GM21515 (cell line): ENCODE measurements at regions not wholly inside any gene's neighbourhood (a gene's known extent, or its start where the extent isn't known, plus 50 kb on each side); places are given as distances from the start of the nearest gene placed in this dataset.

ENCODE experiments used
- ATAC-seq: cut with Tn5 transposase; IDR thresholded peaks from one replicate; pipeline ENCODE4 v1.9.1; 2021; ENCODE audit not compliant: unreplicated experiment

DNA sequence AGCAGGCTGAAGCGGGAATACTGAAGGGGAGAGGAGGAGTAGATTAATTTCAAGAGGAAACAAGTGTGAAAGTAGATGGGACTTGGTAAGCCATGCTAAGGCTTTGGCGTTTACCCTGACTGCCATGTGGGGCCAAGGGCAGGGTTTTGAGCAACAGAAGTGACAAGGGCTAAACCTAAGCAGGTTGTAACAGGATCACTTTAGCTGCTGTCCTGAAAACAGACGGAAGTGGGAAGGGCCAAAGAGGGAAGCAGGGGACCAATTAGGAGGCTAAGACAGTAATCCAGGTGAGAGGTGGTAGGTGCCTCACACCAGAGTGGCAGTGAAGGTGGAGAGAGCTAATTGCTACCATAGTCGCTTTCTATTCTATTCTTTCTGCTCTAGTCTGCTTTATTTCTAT lies 166.5 kb downstream of the PJA1 start:
- no peak for ATAC-seq

DNA sequence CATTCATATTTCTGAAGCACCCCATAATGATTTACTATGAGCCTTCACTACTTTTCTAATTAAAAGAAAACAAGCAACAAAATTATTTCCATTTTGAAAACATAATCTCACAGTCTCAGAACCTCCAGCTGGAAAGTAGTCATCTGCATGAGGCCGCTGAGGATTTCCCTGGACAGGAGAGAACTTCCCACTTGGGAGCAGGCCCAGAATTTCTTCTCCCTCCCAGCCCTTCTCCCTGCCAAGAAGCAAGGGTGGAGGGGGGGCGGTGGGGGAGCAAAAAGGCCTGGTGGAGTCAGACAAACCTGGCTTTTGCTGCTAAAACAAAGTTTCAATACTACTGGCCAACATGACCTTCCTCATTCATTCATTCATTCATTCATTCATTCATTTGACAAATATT lies 167.3 kb downstream of the PJA1 start:
- ATAC-seq = no peak

DNA sequence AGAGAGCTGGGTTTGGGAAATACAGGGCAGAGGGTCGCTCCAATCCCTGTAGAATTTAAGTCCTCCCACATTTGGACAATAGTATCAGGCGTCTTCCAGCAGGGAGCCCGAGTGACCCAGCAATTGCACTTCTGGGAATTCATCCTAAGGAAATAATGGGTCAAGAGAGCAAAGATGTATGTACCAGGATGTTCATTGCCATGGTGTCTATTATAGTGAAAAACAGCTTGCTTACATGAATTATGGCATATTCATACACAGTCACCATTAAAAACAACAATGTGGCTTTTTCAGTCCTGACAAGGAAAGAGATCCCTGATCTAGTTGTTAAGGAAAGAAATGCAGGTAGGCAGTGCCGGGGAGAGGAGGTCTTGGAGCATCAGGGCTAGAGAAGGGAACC lies 167.7 kb downstream of the PJA1 start:
- ATAC-seq = no peak

DNA sequence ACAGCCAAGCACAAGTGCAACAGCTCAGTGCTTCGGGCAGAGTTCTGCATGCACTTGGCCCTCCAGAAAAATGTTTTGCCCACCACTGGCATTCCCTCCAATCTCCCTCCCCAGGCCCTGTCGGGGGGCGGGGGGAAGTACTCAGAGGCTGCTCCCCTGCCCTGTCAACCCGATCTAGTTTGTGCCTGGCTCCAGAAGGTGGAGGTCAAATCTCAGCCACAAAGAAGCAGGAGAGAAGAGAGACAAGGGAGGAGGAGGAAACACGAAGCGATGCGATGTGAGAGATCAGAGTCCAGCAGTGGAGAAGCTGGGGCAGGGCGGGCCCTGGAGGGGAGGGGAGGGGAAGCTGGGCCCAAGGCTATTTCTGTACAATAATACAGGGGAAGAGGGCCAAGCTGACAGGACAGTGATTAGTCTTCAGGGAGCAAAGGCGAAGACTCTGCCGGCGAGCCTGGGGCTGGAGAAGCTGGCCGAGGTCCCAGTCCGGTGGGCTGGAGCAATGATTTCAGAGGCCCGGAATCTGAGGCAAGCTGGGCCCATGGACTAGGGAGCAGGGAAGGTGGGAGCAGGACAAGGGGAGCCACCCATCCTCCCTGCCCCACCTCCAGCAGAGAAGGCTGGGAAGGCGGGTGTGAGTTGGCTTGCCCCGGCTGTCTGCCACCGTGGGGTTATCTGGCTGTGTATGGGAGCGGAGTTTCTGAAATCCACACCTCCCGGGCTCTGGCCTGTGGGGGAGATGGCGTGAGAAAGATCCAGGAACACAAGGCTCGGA lies 167.1 kb downstream of the EFNB1 start:
- ATAC-seq = no peak

DNA sequence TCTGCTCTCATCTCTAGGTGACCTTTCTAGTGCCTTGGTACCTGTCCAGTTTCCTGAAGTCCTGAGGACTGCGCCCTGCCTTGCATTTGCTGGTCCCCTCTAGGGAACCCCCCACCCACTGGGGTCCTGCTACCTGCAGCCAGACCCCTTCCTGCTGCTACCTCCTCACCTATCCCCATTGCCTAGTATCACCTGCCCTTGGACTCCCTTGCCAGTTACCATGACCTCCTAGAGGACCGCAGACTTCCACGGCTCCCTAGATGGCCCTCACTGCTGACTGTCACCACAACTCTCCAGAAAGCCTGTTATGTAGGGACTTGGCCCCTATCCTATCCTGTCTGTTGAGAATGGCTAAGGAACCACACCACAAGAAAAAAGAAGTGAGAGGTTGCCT lies 166.6 kb downstream of the EFNB1 start:
- ATAC-seq = no peak

DNA sequence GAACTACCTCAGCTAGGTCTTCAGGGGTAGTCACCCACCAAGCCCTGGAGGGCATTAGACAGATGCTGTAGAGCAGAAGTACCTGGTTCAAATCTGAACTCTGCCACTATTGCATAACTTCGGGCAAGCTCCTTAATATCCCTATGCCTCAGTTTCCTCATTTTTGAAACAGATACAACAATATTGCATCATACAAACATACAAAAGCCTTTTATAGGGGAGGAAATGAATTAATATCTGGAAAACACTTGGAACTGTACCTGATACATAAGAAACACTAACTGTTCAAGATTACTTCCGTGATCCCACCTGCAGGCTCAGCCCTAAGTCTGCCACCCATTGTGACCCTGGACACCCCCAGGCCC lies 166.1 kb downstream of the EFNB1 start:
- no peak for ATAC-seq

DNA sequence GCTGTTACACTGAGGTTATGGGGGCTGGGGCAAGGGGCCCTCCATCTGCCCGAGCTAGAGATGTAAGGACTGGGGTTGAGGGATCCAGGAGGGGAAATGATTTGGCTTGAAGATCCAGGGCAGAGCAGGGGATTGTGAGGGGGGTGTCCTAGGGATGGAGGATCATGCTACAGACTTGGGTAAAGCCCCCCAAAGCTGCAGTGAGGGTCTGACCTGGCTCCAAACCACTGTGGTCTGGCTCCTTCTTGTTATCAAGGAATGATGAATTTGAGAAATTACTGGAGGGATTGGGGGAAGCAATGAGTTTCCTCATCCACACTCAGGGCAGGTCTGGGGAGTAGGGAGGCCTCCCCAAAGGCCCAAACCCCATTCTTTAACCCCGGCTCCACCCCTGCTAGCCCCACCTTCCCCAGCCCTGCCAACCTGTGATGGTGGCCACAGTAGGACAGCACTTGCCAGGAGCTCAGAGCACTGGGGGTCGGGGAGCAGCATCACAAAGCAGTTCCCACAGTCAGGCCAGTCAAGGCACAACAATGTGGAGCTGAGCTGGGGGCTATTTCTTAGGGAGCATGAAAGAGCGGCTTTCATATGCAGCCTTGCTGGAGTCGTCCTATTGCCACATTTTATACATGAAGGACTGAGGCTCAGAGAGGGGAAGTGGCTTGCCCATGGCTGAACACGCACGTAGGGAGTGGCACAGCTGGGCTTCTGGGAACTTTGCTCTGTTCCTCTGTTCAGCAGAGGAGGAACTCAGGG lies 165.5 kb downstream of the EFNB1 start:
- no peak for ATAC-seq

DNA sequence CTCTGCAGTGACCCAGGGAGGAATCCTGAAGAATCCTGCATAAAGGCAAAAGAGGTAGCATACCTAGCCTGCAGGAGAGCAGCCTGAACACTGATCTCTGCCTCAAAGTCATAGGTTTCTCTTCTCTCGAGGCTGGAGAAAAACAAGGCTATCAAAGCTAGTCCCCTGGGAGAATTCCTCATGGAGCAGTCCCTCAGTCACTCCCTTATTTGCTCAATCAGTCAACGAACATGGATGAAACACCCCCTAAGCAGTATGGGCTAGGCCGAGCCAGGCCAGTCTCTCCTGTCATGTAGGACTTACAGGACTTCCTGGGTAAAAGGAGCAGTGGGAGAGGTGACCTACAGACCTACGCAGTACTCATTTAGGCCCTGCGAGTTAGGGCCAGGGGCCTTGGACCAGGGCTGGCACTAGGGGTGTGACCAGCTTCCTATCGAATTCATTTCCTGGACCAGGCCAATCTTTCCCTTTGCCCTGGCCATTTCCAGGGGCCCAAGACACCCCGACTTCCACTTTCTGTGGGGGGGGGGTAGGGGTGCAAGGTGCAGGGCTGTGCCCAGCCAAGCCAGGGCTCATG lies 164.1 kb downstream of the EFNB1 start:
- no peak for ATAC-seq

DNA sequence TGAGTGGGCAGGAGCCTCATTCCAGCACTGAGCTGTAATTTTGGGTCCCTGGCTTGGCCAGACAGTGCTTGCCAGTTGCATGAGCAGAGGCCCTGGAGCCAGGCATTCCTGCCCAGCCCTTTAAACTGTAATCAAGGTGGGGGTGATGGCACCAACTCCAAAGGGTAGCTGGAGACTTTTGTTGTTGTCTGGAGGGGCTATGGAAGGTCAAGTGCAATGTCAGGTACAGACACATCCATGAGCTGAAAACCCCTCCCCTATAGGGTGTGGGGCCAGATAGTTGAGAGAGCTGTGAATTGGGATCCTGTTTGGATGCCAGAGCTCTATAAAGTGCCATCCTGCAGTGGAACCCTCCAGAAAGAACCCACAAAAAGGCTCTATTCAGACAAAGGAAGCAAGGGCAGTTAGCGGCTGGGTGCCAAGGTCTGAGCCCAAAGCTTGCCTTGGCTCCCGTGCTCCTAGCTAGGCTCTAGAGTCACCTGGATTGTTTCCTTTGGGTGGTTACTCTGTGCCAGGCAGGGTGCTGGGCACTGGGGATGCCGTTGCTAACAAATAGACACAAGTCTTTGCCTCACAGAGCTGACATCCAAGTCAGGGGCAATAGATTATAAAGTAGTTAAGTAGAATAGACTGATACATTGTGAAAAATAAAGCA lies 163.0 kb downstream of the EFNB1 start:
- ATAC-seq = no peak

DNA sequence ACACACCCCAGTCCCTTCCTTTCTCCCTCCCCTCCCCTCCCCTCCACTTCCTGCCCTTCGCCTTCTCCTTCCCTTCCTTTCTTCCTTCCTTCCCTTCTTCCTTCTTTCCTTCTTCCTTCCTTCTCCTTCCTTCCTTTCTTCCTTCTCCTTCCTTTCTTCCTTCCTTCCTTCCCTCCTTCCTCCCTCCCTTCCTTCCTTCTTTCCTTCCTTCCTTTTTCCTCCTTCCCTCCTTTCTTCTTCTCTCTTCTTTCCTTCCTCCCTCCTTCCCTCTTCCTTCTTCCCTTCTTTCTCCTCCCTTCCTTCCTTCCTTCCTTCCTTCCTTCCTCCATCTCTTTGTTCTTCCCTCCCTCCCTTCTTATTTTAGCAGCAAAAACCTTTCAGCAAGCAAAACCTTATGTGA lies 162.1 kb downstream of the EFNB1 start:
- no peak for ATAC-seq

DNA sequence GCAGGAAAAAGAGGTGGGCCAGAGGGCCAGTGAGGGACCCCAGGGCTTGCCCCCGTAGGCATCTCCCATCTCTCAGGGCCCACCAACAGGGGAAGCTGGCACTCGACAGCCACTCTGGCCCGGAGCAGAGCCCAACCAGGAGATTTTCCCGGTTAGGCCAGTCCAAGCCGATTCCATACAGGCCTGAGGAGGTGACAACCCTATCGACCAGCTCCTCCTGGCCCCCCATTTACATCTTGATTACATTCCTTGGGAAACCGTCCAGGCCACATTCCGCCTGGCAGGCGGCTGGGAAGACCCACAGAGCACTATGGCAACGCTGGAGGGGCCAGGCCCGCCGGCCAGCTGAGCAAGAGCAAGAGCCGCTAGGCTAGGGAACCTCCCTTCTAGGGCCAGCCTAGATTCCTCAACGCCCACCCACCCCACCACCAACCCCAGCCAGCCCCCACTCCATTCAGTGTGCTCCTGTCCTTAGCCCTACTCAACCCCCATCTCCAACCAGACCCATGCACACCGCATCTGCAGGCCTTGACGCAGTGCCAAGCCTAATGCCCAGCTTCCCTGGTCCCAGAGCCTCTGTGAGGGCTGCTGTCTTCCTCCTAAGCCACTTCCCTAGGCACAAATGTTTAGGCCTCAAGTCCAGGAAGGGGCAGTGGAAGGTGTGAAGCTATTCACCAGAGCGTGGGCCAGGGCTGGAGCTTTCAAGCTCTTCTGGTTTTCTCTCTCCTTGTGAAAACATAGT lies 161.2 kb downstream of the EFNB1 start:
- no peak for ATAC-seq

DNA sequence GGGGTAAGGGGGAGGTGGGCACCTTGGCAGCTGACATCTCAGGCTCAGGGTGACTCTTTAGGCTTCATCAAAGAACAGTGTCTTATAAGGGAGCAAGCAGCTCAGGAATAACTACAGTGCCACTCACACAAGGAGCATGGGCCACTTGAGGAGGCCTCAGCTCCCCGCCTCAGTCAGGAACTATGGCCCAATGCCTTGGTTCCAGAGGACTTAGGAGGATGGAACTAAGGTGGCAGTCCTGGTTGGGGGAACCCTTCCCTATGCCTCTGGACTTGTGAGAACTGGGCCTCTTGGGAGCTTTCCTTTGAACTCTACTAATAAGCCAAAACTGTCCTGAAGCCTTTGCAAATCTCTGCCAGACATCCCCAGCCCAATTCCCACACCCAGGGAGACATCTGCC lies 160.6 kb downstream of the EFNB1 start:
- no peak for ATAC-seq

DNA sequence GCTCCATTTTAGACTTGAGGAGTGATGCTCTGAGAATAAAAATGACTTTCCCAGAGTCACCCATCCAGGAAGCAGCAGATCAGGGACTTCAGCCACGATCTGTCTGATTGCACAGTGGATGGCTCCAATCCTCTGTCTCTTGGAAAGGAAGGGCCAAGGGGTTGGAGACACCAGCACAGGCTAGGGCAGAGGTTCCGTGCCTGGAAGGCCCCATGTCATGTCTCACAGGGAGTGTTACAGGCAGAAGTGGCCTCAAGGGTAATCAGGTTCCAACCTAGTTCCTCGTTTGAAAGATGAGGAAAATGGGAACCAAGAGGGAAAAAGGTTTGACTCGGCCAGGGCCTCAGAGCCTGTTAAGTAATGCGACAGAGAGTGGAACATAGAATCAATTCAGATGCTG lies 160.0 kb downstream of the EFNB1 start:
- ATAC-seq = no peak

DNA sequence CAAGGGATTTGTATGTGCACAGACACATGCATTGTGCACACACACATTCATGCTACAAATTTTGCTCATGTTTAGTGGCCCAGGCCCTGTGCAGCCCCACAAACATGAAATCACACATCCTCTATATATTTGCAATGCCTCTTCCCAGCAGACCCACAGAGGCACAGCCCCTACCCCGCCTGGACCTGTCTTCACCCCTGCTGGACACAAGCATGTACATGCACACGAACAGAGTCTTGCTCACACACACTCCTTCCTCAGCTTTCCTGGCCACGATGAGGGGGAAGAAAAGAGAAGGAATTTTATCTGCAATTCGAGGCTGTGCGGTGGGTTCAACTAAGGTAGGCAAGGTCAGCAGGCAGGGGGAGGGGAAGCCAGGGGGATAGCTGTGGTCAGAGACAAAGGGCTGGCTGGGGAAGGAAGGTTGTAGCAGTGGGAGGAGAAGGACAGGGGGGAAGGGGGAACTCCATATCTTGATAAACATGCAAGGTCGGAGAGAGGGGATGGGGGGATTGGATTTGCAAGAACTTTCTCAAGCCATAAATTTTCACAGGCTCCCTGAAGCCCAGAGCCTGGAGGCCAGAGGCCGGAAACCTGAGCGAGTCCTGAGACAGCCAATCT lies 156.4 kb downstream of the EFNB1 start:
- no peak for ATAC-seq

DNA sequence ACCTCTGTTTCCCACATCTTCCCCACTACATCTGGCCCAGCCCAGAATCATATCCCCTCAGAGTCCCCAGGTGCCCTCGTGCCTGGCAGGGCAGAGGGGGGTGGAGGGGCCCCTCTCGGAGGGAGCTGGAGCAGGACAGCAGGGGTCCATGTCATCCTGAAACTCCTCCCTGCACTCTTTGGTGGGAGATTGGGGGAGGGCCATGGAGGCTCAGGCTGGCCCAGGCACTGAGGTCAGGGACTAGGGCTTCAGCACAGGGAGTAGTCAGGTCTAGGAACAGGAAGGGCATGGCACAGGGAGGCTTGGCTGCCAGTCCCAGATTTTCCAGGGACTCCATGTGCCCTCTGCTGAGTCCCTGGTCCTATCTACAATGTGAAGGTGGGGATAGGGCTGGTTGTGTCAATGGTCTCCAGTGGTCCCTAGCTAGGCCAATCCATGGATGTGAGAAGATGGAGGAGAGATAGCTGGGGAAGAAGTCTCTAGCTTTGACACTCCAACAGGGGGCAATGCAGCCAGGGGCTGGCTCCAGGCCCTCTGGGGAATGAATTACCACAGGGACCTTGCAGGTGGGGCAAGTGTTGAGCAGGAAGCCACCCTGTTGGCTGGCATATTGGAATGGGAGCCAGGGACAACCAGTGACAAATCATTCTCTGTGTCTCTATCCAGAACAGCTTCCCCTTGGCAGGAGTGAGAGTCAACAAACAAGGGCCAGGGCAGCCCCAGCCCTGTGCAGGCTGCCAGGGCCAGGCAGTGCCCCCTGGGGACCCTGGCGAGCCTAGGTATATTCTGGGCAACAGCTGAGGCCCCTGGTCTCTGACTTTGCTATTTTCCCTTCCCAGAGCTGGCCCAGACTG lies 154.4 kb downstream of the EFNB1 start:
- no peak for ATAC-seq

DNA sequence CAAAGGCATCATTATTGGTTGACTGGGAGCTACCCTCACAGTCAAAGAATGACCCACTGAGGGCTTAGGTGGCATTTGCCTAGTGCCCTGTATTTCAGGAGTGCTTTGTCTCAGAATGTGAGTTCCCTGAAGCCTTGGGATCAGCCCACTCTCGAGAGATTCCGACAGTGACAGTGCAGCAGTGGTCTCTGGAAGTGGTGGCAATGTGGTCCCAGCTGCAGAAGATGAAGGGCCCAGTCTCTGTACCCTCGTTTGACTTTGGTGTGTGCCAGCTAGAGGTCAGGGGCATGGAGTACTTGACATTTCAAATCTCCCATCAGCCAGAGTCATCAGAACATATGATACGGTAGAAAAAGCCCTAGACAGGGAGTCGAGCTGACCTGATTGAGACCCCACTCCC lies 153.7 kb downstream of the EFNB1 start:
- ATAC-seq = no peak

DNA sequence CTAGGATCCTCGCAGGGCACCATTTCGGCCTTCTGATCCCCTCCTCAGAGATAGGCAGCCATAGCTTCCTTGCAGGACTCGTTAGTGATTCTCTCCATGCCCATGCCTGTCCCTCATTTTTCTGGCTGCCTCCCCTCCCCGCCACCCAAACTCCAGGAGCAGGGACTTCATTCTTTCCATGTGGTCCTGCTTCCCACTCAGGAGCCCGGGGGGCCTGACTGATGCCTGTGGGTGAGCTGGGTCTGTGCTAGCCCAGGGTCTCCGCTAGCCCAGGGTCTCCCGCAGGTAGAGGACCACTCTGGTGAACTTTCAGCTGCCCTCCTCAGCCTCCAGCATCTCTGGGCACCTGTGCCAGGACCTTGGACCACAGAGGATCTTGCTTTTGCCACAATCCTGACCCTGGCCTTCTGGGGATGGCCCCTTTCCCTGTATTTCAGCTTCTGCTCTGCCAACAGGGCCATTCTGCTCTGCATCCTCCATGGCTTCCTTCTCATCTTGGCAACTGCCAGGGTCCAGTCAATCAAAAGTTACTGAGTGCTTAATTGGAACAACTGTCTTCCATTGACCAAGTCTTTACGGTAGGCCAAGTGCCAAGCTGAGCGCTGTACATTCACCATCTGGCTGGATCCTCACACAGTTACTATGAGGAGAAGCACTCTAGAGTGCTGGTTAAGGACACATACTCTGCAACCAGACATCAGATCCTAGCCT lies 152.2 kb downstream of the EFNB1 start:
- no peak for ATAC-seq

DNA sequence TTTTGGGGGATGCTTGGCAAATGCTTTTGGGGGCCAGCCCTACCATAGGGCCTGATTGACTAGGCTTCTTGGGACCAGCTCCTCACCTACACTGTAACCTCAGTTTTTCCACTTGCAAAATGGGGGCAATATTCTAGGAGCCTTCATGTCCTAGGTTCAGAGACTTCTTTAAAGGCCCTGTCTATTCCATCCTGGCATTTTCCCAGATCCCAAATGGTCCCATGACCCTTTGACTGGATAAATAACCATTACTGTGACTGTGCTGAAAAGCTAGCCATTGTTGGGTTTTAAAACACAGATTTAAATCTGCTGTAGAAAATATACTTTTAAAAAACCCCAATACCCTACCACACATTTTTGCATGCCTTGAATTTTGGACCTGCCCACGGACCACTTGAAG lies 149.8 kb downstream of the EFNB1 start:
- no peak for ATAC-seq

DNA sequence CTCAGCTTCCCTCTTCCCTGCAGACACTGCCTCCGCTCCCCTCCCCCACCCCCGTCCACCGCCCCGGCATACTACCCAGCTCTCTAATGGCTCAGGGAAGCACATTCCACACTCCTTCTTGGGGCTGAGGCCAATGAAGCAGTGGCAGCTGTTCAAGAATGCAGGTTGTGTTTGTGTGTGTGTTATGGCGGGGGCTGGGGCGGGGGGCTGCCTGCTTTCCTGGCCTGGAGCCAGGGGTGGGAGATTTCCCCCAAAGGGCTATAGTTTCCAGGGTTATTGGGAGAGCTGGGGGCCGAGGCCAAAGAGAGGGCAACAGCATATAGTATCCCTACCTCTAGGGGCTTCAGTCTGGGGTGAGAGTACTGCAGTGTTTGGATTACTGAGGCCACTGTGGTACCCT lies 149.4 kb downstream of the EFNB1 start:
- ATAC-seq = no peak
